DMS153 treated with DMSO at 0.1 percent for 48 hours (cell line): ENCODE measurements at regions not wholly inside any gene's neighbourhood (a gene's known extent, or its start where the extent isn't known, plus 50 kb on each side); places are given as distances from the start of the nearest gene placed in this dataset.
"Not testable (repeated sequence)": the region's sequence is repeated elsewhere in the genome, so short reads cannot be mapped to it uniquely, and the experiment has no call there.

ENCODE experiments used
- DNase-seq: peaks from one replicate; lab custom pipeline; 2025; ENCODE audit not compliant: unreplicated experiment; lab: John Stamatoyannopoulos, UW

DNA sequence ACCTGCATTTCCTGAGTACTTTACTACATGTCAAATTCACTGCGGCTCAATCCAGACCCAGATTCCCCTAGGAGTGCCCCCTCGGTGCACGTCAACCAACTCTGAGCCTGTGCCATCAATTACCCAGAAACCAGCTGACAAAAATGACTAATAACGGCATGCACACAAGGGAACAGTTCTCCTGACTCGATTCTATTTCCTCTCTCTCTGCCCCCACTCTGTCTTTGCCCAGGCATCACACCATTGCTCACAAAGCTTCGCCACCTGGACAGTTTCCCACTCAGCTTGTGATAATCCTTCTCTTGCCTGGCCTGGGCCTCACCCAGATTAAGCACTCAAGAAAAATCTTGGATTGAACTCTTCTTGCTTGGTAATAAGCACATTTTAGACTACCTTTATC, 115.3 kb upstream of the NDUFV2 start:
- no peak for DNase-seq

DNA sequence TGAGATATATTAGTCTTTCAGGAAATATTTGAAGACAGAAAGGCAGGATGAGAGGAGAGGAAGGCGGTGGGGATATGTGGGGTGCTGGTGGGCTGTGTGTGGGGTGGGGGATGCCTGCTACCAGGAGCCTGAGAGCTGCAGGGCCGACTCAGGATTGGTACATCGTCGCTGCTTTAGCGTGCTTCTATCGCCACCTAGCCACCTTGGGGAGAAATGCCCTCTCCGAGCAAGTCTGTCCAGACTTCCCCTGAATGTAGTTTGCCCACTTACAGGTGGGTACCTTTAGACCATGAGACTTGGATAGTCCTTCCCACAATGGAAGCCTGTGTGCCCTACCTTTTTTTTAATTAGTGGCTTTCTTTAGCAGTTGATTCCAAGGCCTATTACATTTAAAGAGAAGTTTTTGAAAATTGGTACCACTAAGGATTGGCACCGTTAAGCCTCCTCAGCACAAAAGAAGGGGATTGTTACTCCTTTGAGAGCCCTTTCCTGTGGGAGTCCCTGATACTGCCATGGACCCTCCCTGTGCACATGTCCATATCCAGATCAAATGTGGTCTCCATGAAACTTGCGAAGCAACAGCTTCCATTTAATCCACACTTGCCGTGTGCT, 114.1 kb upstream of the NDUFV2 start:
- peak; percentile 4 for DNase-seq

DNA sequence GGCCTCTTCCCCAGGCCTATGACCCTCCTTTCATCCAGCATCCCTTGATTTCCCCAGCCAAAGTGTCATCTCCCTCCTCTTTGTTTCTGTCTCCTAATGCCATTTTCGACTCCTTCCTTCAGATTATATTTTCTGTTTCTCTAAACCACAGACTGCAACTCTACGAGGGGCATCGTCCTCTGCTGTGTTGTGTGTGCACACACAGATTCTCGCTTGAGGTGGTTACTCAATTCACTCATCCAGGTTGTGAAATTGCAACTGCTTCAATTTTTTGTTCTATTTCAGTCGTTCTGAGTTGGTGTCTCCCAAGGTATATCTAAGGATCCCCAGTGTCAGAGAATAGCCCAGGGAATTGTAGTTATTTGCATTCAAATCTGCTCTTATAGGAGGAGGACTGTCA, 113.5 kb upstream of the NDUFV2 start:
- DNase-seq: no peak

DNA sequence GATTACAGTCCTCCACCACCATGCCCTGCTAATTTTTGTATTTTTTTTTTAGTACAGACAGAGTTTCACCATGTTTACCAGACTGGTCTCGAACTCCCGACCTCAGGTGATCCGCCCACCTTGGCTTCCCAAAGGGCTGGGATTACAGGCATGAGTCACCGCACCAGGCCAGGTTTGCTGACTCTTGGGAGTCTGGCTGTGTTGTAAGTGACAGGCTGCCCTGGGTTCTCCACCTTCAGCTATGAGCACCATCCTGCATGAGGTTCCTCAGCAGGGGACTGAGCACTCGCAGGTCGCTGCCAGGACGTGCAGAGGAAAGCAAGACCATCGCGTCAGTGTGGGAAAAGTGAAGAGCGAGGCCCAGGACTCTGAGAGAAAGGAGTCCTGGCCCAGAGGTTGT, 112.6 kb upstream of the NDUFV2 start:
- no peak for DNase-seq

DNA sequence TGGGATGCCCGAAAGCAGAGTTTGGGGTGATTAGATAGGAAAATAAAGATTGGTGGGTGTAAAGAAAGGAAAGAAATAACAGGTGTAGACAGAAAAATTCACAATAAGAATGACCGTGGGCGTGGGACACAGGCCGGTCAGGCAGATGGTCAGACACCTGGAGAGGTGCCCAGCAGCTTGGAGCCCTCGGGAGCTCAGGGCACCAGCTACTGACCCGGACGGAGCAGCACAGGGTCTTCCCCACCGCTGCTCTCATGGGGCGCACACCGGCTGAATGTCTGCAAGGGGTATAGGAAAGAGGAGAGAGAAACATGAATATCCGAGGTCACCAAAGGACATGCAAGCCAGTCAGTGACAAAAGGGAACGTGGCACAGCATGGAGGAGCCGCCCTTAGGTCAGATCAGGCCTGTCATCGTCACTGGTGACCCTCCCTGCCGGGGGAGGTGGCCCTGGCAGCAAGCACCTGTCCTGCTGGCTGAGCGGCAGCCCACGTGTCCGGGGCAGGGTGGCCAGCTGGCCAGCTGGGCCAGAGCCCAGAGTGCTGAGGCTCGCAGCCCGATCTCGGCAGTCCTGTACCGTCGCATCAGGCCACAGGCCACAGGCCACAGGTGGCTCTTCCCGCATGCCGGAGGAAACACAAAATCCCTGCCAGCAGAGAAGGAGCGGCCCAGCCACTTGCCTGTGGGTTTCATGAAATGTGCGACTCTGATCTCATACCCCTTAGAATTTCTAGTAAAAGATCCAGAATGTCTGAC, 112.0 kb upstream of the NDUFV2 start:
- DNase-seq: no peak

DNA sequence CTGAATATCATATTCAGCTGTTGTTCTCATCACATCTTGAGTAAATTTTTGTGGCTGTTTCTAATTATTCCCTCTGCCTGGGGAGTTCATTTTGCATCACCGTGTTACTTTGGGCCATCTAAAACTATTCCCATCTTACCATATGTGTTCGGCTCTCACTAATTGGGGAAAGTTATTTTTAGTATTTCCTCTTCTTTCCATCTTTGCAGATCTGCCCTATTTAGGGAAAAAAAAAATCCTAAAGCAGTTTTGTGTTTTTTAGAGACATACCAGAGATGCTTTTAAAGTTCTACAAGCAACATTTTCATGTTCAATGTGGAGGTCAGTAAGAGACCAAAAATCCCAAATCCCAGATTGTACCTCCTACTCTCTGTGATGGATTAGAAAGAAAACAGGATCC, 111.3 kb upstream of the NDUFV2 start:
- no peak for DNase-seq

DNA sequence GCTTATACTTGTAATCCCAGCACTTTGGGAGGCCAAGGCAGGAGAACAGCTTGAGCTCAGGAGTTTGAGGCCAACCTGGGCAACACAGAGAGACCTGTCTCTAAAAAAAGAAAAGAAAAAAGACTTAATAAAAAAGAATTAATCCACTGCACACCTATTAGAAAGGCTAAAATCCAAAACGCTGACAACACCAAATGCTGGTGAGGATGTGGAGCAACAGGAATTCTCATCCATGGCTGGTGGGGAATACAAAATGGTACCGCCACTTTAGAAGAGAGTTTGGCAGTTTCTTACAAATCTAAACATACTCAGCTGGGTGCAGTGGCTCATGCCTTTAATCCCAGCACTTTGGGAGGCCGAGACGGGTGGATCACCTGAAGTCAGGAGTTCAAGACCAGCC, 110.0 kb upstream of the NDUFV2 start:
- DNase-seq: not testable (repeated sequence)

DNA sequence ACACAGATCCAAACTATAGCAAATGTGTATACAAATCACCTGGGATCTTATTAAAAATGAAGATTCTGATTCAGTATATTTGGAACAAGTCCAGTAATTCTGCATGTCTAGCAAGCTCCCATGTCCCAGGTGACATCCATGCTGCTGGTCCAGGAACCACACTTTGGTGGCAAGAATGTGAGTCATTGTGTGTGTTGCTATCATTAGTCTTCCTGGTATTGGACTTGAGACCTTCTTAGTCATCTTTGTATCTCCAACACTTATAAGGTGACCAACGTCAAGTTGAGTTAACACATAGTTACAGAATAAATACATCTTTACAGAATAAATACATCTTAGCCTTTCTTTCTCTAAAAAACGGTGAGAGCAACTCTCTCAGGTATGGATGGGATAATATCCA, 107.9 kb upstream of the NDUFV2 start:
- no peak for DNase-seq

DNA sequence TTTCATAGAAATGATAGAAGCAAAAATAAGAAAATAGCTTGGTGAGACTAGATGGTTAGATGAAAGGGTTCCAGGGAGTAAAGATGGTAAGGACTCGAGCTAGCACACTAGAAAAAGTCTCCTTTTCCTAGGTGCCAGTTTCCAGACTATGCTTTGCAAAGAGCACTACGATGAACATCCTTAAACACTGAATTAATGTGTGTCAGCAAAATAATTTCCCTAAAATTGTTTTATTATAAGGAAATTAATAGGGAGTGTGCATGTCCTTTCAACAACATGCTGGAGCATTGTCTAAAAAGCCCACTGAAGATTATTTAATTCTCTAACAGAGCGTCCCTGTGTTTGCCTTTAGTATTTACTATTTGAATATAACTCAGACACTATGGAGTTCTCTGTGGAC, 107.4 kb upstream of the NDUFV2 start:
- no peak for DNase-seq

DNA sequence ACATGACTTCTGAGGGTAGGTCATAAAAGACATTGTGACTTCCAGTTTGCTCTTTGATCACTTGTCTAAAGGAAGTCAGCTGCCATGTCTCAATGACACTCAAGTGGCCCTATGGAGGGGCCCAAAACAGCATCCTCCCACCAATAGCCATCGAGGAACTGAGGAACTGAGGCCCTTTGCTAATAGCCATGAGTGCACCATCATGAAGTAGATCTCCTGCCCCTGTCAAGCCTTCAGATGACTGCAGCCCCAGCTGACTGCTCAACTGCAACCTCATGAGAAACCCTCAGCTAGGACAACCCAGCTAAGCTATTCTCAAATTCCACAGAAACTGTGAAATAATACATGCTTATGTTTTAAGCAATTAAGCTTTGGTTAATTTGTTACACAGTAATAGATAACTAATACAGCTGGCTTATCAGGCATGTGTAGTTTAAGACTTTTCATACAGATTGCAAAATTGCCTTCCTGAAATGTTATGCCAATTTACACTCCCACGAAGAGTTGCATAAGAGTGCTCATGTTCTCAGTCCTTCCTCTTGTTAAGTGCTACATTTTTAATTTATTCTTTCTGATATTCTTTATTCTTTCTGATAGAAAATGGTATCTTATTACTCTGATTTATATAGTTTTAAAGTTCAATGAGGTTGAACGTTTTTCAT, 105.6 kb upstream of the NDUFV2 start:
- DNase-seq: no peak

DNA sequence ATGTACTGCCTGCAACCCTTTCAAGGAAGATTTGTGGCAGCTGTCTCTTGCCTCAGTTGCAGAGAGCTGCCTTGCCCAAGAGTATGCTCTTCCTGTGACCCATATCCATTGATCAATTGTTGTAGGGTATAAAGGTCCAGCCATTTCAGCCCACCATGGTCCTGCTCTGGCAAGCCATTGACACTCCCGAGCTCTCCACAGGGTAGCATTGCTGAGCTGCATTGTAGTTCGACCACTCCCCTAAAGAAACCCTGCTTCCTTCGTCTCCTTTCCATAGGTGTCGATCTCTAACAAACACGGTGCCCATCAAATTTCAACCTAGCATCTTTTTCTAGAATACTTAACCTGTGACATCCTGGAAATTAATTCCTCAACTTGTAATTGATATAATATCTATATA, 104.9 kb upstream of the NDUFV2 start:
- no peak for DNase-seq

DNA sequence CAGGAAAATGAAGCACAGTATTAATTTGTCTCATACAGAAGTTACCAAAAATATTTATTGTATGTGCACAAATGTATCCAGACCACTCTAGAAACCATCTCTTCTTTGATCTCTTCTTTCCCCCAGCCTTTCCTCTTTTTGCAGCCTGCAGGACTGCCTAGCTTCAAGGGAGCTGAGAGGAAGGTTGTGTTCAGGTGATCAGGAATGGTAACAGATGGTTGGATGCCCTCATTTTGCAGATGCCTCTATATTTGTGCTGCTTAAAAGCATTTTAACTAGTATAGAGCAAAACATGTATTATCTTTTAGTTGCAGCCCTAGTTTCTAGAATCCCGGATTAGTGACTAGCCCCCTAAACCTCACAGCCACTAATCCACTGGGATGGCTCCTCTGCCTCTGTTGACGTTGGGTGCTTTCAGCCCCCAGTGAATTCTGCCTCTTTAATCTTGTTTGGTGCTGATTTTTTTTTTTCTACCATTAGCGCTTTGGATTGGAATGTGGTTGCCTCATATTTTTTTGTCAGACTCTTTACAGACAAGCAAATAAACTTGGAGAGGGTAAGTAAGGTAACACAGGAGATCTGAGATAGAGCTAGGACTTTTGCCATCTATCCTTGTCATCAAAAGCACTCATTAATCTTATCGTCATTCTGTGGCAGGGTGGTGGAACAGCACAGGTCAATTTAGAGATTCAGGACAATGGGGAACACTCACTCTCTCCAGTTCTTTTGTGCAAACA, 103.8 kb upstream of the NDUFV2 start:
- no peak for DNase-seq

DNA sequence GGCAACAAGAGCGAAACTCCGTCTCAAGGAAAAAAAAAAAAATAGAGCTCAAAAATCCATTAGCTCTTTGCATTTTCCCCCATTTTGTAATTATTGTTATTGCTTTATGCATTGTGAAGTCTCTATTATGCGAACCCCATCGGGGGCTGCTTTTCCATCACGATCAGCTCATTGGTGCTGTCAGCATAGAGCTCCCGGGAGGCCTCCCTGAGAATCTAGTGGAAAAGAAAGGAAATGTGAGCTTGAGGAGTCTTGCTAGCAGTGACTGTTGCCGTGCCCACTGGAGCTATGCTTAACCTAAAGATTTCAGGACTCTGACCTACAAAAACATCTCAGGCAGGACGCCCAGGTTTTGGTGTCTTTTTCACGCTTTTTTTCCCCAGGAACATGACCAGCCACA, 102.6 kb upstream of the NDUFV2 start:
- no peak for DNase-seq

DNA sequence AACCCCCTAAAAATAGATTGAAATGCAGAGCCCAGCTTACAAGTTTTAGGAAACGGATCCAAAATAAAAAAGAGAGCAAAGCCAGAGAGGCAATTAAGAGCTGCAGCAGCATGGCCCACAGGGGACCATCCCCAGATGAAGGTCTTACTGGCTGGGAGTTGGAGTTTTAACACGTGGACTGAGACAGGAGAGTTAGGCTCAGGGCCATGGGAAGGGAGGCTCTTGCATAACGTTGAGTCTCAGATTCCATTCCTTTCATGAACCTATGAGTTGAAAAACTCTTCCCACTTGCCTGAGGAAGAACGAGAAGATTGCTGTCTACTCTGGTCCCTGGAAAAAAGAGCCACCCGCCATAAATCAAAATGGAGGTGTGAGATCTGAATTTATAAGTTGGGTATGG, 101.8 kb upstream of the NDUFV2 start:
- no peak for DNase-seq

DNA sequence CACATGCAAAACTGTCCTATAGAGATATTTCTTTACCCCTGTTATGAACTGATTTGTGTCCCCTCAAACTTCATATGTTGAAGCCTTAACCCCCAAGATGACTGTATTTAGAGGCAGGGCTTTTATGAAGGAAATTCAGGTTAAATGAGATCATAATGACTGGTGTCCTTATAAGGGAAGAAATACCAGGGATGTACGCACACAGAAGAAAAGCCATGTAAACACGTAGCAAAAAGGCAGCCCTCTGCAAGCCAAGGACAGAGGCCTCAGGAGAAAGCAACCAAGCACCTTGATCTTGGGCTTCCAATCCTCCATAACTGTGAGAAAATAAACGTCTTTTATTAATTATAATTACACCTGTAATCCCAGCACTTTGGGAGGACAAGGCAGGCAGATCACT, 101.3 kb upstream of the NDUFV2 start:
- no peak for DNase-seq

DNA sequence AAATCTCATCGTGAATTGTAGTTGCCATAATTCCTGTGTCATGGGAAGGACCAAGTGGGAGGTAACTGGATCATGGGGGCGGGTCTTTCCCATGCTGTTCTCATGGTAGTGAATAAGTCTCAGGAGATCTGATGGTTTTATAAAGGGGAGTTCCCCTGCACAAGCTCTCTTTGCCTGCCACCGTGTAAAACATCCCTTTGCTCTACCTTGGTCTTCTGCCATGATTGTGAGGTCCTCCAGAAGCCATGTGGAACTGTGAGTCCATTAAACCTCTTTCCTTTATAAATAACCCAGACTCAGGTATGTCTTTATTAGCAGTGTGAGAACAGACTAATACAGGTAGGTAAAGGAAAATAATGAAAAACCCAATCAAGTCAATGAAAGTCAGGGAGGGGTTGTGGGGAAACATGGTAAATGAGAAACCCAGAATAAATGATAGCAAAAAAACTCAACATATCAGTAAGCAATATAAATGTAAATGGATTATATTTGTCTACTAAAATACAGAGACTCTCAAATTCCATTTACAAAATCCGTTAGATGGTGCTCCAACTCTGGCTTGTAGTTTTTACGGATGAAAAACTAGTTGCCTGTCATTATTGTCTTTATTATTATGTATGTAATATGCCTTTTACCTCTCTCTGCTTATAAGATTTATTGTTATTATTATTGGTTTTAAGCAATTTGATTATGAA, 98.9 kb upstream of the NDUFV2 start:
- DNase-seq: no peak

DNA sequence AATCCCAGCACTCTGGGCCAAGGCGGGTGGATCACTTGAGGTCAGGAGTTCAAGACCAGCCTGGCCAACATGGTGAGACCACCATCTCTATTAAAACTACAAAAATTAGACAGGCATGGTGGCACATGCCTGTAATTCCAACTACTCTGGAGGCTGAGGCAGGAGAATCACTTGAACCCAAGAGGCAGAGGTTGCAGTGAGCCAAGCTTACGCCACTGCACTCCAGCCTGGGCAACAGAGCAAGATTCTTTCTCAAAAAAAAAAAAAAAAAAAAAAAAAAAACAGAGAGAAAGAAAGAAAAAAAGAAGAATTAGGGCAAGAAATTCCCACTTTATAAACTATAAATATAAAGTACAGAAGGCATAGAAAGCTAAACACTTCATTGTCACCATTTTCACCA, 98.2 kb upstream of the NDUFV2 start:
- not testable (repeated sequence) for DNase-seq

DNA sequence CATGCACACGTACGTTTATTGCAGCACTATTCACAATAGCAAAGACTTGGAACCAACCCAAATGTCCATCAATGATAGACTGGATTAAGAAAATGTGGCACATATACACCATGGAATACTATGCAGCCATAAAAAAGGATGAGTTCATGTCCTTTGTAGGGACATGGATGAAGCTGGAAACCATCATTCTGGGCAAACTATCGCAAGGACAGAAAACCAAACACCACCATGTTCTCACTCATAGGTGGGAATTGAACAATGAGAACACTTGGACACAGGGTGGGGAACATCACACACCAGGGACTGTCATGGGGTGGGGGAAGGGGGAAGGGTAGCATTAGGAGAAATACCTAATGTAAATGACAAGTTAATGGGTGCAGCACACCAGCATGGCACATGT, 94.8 kb upstream of the NDUFV2 start:
- DNase-seq: not testable (repeated sequence)

DNA sequence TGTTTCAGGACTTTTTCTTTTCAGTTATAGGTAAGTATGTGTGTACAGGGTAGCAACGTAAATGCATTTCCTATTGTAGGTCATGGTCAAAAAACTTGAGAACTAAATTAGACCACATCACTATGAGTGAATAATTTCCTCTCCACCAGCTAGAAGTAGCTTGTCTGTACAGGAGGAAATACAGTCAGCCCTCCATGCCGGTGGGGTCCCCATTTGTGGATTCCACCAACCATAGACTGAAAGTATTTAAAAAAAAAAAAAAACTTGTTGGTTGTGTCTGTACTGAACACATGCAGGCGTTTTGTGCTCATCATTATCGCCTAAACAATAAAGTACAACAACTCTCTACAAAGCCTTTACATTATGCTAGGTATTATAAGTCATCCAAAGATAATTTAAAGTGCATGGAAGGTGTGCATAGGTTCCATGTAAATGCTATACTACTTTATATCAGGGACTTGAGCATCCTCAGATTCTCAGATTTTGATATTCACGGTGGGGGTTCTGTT, 94.2 kb upstream of the NDUFV2 start:
- DNase-seq: no peak

DNA sequence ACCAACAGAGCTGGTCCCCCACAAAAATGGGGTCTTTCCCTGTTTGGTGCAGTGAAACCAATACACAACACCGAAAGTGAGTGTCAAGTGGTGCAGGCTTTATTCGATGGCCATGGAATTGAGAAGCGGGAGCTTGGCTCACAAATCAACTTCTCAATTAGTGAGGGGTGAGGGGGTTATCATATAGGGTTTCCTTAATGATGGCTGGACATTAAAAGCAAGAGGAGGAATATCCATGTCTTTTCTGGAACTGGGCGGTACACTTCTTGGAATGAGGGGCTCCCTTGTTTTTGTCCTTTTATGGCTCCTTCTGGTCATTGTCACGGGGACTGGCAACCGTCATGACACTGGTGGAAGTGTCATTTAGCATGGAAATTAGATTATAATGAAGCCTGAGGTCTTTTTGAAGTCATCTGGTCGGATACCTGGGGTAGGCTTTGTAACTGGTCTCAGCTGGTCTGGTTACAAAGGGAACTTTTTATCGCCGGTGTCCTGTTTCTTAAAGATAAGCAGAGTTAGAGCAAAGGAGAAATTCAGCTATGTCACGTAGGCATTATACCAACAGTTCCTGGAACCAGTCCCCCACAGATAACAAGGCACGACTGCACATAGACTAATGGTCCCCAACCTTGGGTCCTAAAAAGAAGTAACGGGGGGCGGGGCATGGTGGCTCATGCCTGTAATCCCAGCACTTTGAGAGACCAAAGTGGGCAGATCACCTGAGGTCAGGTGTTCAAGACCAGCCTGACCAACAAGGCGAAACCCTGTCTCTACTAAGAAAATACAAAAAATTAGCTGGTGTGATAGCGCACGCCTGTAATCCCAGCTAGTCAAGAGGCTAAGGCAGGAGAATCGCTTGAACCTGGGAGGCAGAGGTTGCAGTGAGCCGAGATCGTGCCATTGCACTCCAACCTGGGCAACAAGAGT, 93.5 kb upstream of the NDUFV2 start:
- no peak for DNase-seq
